ENCODE measurements at regions not wholly inside any gene's neighbourhood (a gene's known extent, or its start where the extent isn't known, plus 50 kb on each side); places are given as distances from the start of the nearest gene placed in this dataset.

DNA sequence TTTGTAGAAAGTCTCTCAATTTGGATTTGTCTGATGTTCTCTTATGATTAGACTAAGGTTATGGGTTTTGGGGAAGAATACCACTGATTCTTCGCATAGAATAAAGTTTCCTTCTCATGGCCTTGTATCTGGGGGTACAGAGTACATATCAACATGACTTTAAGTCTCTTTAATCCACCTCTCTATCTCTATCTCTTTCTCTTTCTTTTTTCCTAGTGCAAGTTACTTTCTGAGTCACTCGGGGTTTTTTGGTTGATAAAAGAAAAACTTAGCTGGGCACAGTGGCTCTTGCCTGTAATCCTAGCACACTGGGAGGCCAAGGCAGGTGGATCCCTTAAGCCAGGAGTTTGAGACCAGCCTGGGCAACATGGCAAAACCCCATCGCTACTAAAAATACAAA, 100.1 kb upstream of the MAP4K3 start:
- Histone ChIP-seq H3K36me3 (ENCODE audit: control insufficient read depth in 2 of 4, insufficient read depth in 4 of 4, low read length in 3 of 4) (no peaks in the 10 kb centered on the region), H2BK20ac (ENCODE audit: low read length) (no peak overlapping the region), H3K56ac (replicated peaks; ENCODE audit: insufficient read length, low read depth, low read length) (no peak overlapping the region), H3K4me3 (ENCODE audit: extremely low read depth in 1 of 4, insufficient read depth in 2 of 4, low read depth in 3 of 4, low read length in 4 of 4) (no peak overlapping the region), H3K27me3 (replicated peaks in 1 of 4; ENCODE audit: control insufficient read depth in 3 of 4, extremely low read depth in 1 of 4, insufficient read depth in 3 of 4, low read length in 3 of 4) (no peaks in the 10 kb centered on the region), H4K5ac (ENCODE audit: insufficient read length, low read depth, low read length) (no peak overlapping the region), H3K27ac (ENCODE audit: low read depth, low read length) (no peak overlapping the region), H3K9ac (replicated peaks in 1 of 4; ENCODE audit: extremely low read depth in 1 of 4, low read depth in 3 of 4, low read length in 3 of 4) (no peak overlapping the region), H3K18ac (ENCODE audit: extremely low read depth, low read length) (no peak overlapping the region), H3K4me2 (ENCODE audit: insufficient read depth in 1 of 2, low read depth in 2 of 2, low read length in 2 of 2) (no peak overlapping the region), H3K79me1 (ENCODE audit: low read depth, low read length) (no peaks in the 10 kb centered on the region), H4K8ac (ENCODE audit: extremely low read depth, insufficient read depth, low read length) (no peak overlapping the region), H2BK120ac (replicated peaks; ENCODE audit: low read depth, low read length) (no peak overlapping the region), H3K4me1 (replicated peaks in 1 of 4; ENCODE audit: control insufficient read depth in 3 of 4, insufficient read depth in 4 of 4, low read length in 3 of 4) (peaks cover 0 to 2% (median 0%) of the 10 kb centered on the region in 4 experiments; a peak in 1 of 7 replicates), H3K79me2 (ENCODE audit: control insufficient read depth in 1 of 2, insufficient read depth in 2 of 2, low read length in 2 of 2) (no peaks in the 10 kb centered on the region), H4K91ac (replicated peaks; ENCODE audit: insufficient read length, low read length) (no peak overlapping the region), H2BK12ac (ENCODE audit: low read depth, low read length) (no peak overlapping the region), H2AK5ac (ENCODE audit: low read depth, low read length) (no peak overlapping the region), H3K9me3 (ENCODE audit: insufficient read depth in 2 of 2, low read depth in 1 of 2, low read length in 1 of 2) (no peaks in the 10 kb centered on the region), H3K14ac (ENCODE audit: insufficient read length) (no peak overlapping the region), H4K20me1 (replicated peaks in 1 of 2; ENCODE audit: control insufficient read depth in 1 of 2, insufficient read depth in 2 of 2, low read length in 2 of 2) (no peaks in the 10 kb centered on the region), H2BK15ac (ENCODE audit: low read length) (no peak overlapping the region), H3K23me2 (ENCODE audit: low read depth, low read length) (no peaks in the 10 kb centered on the region), H3K4ac (replicated peaks; ENCODE audit: insufficient read length, low read depth, low read length) (no peak overlapping the region), H2BK5ac (ENCODE audit: low read depth, low read length) (no peak overlapping the region), H3K23ac (ENCODE audit: insufficient read length) (no peak overlapping the region), H2AFZ (ENCODE audit: low read length) (no peak overlapping the region)
- FAIRE-seq: no peak
- no peak for DNase-seq (ENCODE audit: low read depth in 1 of 2, low spot score in 2 of 2)
- ChIA-PET POLR2A (ENCODE audit: partially characterized antibody) (interaction anchor here (1.0 kb wide), 1 partner anchor 21 kb away, joined by 5 read pairs; no protein-coding TSS in a partner anchor), CTCF (ENCODE audit: partially characterized antibody) (interaction anchor here (0.5 kb wide), 1 partner anchor 124 kb away, joined by 3 read pairs; no protein-coding TSS in a partner anchor)
- WGBS, 2 experiments (ENCODE audit: extremely low coverage in 1 of 2, insufficient coverage in 1 of 2, insufficient read length in 1 of 2, insufficient replicate concordance in 2 of 2, low coverage in 1 of 2, low lambda C conversion rate in 2 of 2, missing lambda C conversion rate in 1 of 2): 83% methylated on average over 3 of the region's 3 CpGs; no CpG with 5 or more reads in 1 of the 2 experiments
- TF ChIP-seq, protein P1, sequence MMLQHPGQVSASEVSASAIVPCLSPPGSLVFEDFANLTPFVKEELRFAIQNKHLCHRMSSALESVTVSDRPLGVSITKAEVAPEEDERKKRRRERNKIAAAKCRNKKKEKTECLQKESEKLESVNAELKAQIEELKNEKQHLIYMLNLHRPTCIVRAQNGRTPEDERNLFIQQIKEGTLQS (IDR thresholded peaks at IDR 0.05; ENCODE audit: insufficient read depth, low read depth, low read length): no peak
- no peak for TF ChIP-seq RAD21 (IDR thresholded peaks at IDR 0.05 in 1 of 2, conservative IDR thresholded peaks at IDR 0.05 in 1 of 2; ENCODE audit: low read depth in 2 of 2, low read length in 2 of 2)
- TF ChIP-seq SP1 (IDR thresholded peaks at IDR 0.05; ENCODE audit: low read depth, low read length): no peak
- TF ChIP-seq KDM4A (IDR thresholded peaks at IDR 0.05; ENCODE audit: low read depth, low read length, severe bottlenecking): no peak
- TF ChIP-seq SIX5 (IDR thresholded peaks at IDR 0.05; ENCODE audit: low read depth, low read length): no peak
- TF ChIP-seq TEAD4 (IDR thresholded peaks at IDR 0.05; ENCODE audit: low read depth, low read length): no peak
- no peak for TF ChIP-seq EP300 (IDR thresholded peaks at IDR 0.05; ENCODE audit: borderline replicate concordance in 1 of 2, low read depth in 2 of 2, low read length in 2 of 2)
- no peak for TF ChIP-seq RBBP5 (IDR thresholded peaks at IDR 0.05; ENCODE audit: borderline replicate concordance, low read depth, low read length)
- TF ChIP-seq SP4 (IDR thresholded peaks at IDR 0.05; ENCODE audit: low read length): no peak
- no peak for TF ChIP-seq TAF1 (IDR thresholded peaks at IDR 0.05; ENCODE audit: low read depth, low read length)
- no peak for TF ChIP-seq CTBP2 (IDR thresholded peaks at IDR 0.05; ENCODE audit: borderline replicate concordance, insufficient read depth, insufficient read length, low read length)
- no peak for TF ChIP-seq SIN3A (conservative IDR thresholded peaks at IDR 0.05 in 1 of 2, IDR thresholded peaks at IDR 0.05 in 1 of 2; ENCODE audit: low read depth in 1 of 2, low read length in 2 of 2)
- TF ChIP-seq SIRT6 (IDR thresholded peaks at IDR 0.05; ENCODE audit: low read length): no peak
- no peak for TF ChIP-seq TBP (IDR thresholded peaks at IDR 0.05; ENCODE audit: low read depth, low read length)

Data from H1 (cell line).